OCI-LY3 (cell line): ENCODE measurements at regions not wholly inside any gene's neighbourhood (a gene's known extent, or its start where the extent isn't known, plus 50 kb on each side); places are given as distances from the start of the nearest gene placed in this dataset.

ENCODE experiments used
- CTCF ChIP-seq: fragments of 200-600, 300-600 bp; sonication (generic); IDR thresholded peaks from 2 replicates; pipeline ENCODE4 v1.5.1; 2014; ENCODE audit warnings: antibody characterized with exemption, low read length, low read depth
- EZH2phosphoT487 ChIP-seq: fragments of 200-600 bp; shearing (Covaris generic); IDR thresholded peaks from 2 replicates; pipeline ENCODE4 v1.6.1; 2018; ENCODE audit warnings: antibody characterized with exemption, mixed run types, low read depth

- TF ChIP-seq CTCF (no peak), EZH2phosphoT487 (no peak)
Measured at GRCh38 chr5:50576686-50577256, 89.7 kb upstream of the PARP8 start.
